IMR-90 (cell line): ENCODE measurements at regions not wholly inside any gene's neighbourhood (a gene's known extent, or its start where the extent isn't known, plus 50 kb on each side); places are given as distances from the start of the nearest gene placed in this dataset.

Source experiments
- BHLHE40 ChIP-seq: fragments of 150-350 bp; IDR thresholded peaks from 2 replicates; pipeline ENCODE4 v1.6.1; 2016; ENCODE audit warnings: mild to moderate bottlenecking, low read depth, low read length
- CTCF ChIP-seq: conservative IDR thresholded peaks from 2 replicates; pipeline ENCODE4 v1.5.1; 2012; ENCODE audit warnings: mild to moderate bottlenecking, low read depth, low read length, improper control_type of control experiment

- TF ChIP-seq BHLHE40 (no peak), CTCF (no peak)
These were observed 63.5 kb upstream of the TTC14 start for GRCh38 chr3:180538493-180538892.
